GM23338 (cell line): ENCODE measurements at regions not wholly inside any gene's neighbourhood (a gene's known extent, or its start where the extent isn't known, plus 50 kb on each side); places are given as distances from the start of the nearest gene placed in this dataset.

Source experiments
- ATAC-seq: fragments of 200-7000 bp; cut with Tn5 transposase; 3 replicates; pipeline ENCODE4 v1.9.1; 2020
- DNase-seq: peaks from one replicate; pipeline ENCODE4 v3.0.0-alpha.2; 2015; ENCODE audit warnings: low spot score
- H2AFZ ChIP-seq: fragments of 200-600 bp; sonication (generic); 2 replicates; pipeline ENCODE4 v1.8.0; 2016; ENCODE audit warnings: antibody characterized with exemption, mild to moderate bottlenecking, moderate library complexity
- H3F3A ChIP-seq: fragments of 200-600 bp; sonication (generic); replicated peaks from 2 replicates; pipeline ENCODE4 v1.8.0; 2017; ENCODE audit warnings: antibody characterized with exemption, mixed run types, low read depth
- H3K27ac ChIP-seq: fragments of 200-600 bp; sonication (generic); 2 replicates; pipeline ENCODE4 v1.6.1; 2016; ENCODE audit warnings: low read depth
- H3K27me3 ChIP-seq: fragments of 200-600 bp; sonication (generic); 2 replicates; pipeline ENCODE4 v1.8.0; 2016; ENCODE audit warnings: mild to moderate bottlenecking, mixed run types, moderate library complexity; ENCODE audit not compliant: insufficient read depth
- H3K36me3 ChIP-seq: fragments of 200-600 bp; sonication (generic); 2 replicates; pipeline ENCODE4 v1.8.0; 2016; ENCODE audit warnings: mild to moderate bottlenecking; ENCODE audit not compliant: insufficient read depth
- H3K4me1 ChIP-seq: fragments of 200-600 bp; sonication (generic); 2 replicates; pipeline ENCODE4 v1.8.0; 2016; ENCODE audit warnings: mild to moderate bottlenecking, moderate library complexity; ENCODE audit not compliant: insufficient read depth
- H3K4me2 ChIP-seq: fragments of 200-600 bp; sonication (generic); 2 replicates; pipeline ENCODE4 v1.7.1; 2017; ENCODE audit warnings: mixed run types
- H3K4me3 ChIP-seq: fragments of 200-600 bp; sonication (generic); 2 replicates; pipeline ENCODE4 v1.6.1; 2016; ENCODE audit warnings: mixed run types
- H3K79me2 ChIP-seq: fragments of 200-600 bp; sonication (generic); replicated peaks from 2 replicates; pipeline ENCODE4 v1.8.0; 2017; ENCODE audit warnings: mild to moderate bottlenecking; ENCODE audit not compliant: insufficient read depth
- H3K9me2 ChIP-seq: fragments of 200-600 bp; sonication (generic); 2 replicates; pipeline ENCODE4 v1.8.0; 2017; ENCODE audit not compliant: insufficient read depth
- H4K20me1 ChIP-seq: fragments of 200-600 bp; sonication (generic); replicated peaks from 2 replicates; pipeline ENCODE4 v1.8.0; 2017; ENCODE audit warnings: mild to moderate bottlenecking; ENCODE audit not compliant: insufficient read depth
- H3K27ac Mint-ChIP-seq: 2 replicates; pipeline ENCODE4 v1.8.0; 2020; ENCODE audit warnings: inconsistent platforms, mild to moderate bottlenecking, moderate library complexity, mixed read lengths
- H3K27me3 Mint-ChIP-seq: 3 replicates; pipeline ENCODE4 v1.8.0; 2022; ENCODE audit warnings: low read depth, mild to moderate bottlenecking, moderate library complexity, mixed read lengths, inconsistent platforms; ENCODE audit not compliant: insufficient read depth, poor library complexity
- H3K36me3 Mint-ChIP-seq: 3 replicates; pipeline ENCODE4 v1.8.0; 2021; ENCODE audit warnings: low read depth, mild to moderate bottlenecking, inconsistent platforms, moderate library complexity, mixed read lengths
- H3K4me1 Mint-ChIP-seq: 3 replicates; pipeline ENCODE4 v1.8.0; 2020; ENCODE audit warnings: mild to moderate bottlenecking, inconsistent platforms, mixed read lengths
- H3K4me3 Mint-ChIP-seq: 3 replicates; pipeline ENCODE4 v1.8.0; 2021; ENCODE audit warnings: moderate library complexity, mild to moderate bottlenecking, inconsistent platforms, mixed read lengths
- H3K9me3 Mint-ChIP-seq: 3 replicates; pipeline ENCODE4 v1.8.0; 2020; ENCODE audit warnings: moderate library complexity, mild to moderate bottlenecking, inconsistent platforms, mixed read lengths
- CREB1 ChIP-seq: fragments of 250-450 bp; sonication (Bioruptor Pico); IDR thresholded peaks from 2 replicates; pipeline ENCODE4 v1.5.0; 2020; ENCODE audit warnings: low read depth, mild to moderate bottlenecking, moderate library complexity
- CTCF ChIP-seq, 2 experiments: fragments of 200-600 bp in 1 of 2; sonication (generic) in 1 of 2; conservative IDR thresholded peaks; 2 replicates each; pipeline versions ENCODE4 v1.5.1 to v1.6.1; 2016 to 2017; ENCODE audit warnings: antibody characterized with exemption in 2 of 2, low read depth in 2 of 2, mild to moderate bottlenecking in 2 of 2, moderate library complexity in 1 of 2
- EZH2 ChIP-seq: fragments of 200-600 bp; sonication (generic); IDR thresholded peaks from one replicate; pipeline ENCODE4 v1.8.0; 2017; ENCODE audit warnings: antibody characterized with exemption, mild to moderate bottlenecking, low read depth; ENCODE audit not compliant: unreplicated experiment
- EZH2phosphoT487 ChIP-seq: fragments of 200-600 bp; sonication (generic); IDR thresholded peaks from one replicate; pipeline ENCODE4 v1.8.1; 2018; ENCODE audit warnings: antibody characterized with exemption; ENCODE audit not compliant: unreplicated experiment
- JUNB ChIP-seq: IDR thresholded peaks from one replicate; pipeline ENCODE4 v1.6.1; 2016; ENCODE audit warnings: antibody characterized with exemption; ENCODE audit not compliant: unreplicated experiment
- NANOG ChIP-seq: IDR thresholded peaks from 2 replicates; pipeline ENCODE4 v1.6.1; 2016; ENCODE audit warnings: antibody characterized with exemption, borderline replicate concordance
- POLR2AphosphoS5 ChIP-seq: IDR thresholded peaks from 2 replicates; pipeline ENCODE4 v1.6.1; 2016; ENCODE audit warnings: antibody characterized with exemption, low read depth
- REST ChIP-seq: IDR thresholded peaks from one replicate; pipeline ENCODE4 v1.6.1; 2018; ENCODE audit warnings: antibody characterized with exemption; ENCODE audit not compliant: unreplicated experiment
- STAT1 ChIP-seq: IDR thresholded peaks from one replicate; pipeline ENCODE4 v1.6.1; 2016; ENCODE audit warnings: antibody characterized with exemption; ENCODE audit not compliant: unreplicated experiment
- ZNF114 ChIP-seq: fragments of 250-450 bp; sonication (Bioruptor Pico); IDR thresholded peaks from 2 replicates; pipeline ENCODE4 v1.5.0; 2020; ENCODE audit warnings: mild to moderate bottlenecking, moderate library complexity
- ZNF331 ChIP-seq: fragments of 250-450 bp; sonication (Bioruptor Pico); IDR thresholded peaks from 2 replicates; pipeline ENCODE4 v1.5.0; 2020; ENCODE audit warnings: low read depth, mild to moderate bottlenecking, moderate library complexity
- TF ChIP-seq, protein P1 (sequence below): IDR thresholded peaks from 2 replicates; pipeline ENCODE4 v1.6.1; 2016; ENCODE audit warnings: antibody characterized with exemption
- TF ChIP-seq, protein P2 (sequence below): fragments of 250-450 bp; sonication (Bioruptor Pico); IDR thresholded peaks from 2 replicates; pipeline ENCODE4 v1.5.0; 2020; ENCODE audit warnings: mild to moderate bottlenecking, moderate library complexity

- Histone ChIP-seq H3K4me3 (no peak overlapping the region), H3K4me2 (no peak overlapping the region), H3K79me2 (no peaks in the 10 kb centered on the region), H4K20me1 (no peaks in the 10 kb centered on the region), H2AFZ (0 out of 2 replicates have a peak overlapping the region, but pooled peaks have one; percentile 7), H3K36me3 (no peaks in the 10 kb centered on the region), H3K9me2 (peaks cover 6% of the 10 kb centered on the region; the same call in 1 of the 2 replicates), H3F3A (no peaks in the 10 kb centered on the region), H3K27ac (no peak overlapping the region), H3K4me1 (no peaks in the 10 kb centered on the region), H3K27me3 (no peaks in the 10 kb centered on the region)
- Mint-ChIP-seq H3K4me3 (no peak overlapping the region), H3K36me3 (no peaks in the 10 kb centered on the region), H3K27ac (no peak overlapping the region), H3K4me1 (peaks cover 5% of the 10 kb centered on the region; the same call in 2 of the 3 replicates), H3K9me3 (no peaks in the 10 kb centered on the region), H3K27me3 (no peaks in the 10 kb centered on the region)
- ATAC-seq (no peak), DNase-seq (no peak)
- TF ChIP-seq REST = no peak
- TF ChIP-seq EZH2phosphoT487 = no peak
- no peak for TF ChIP-seq ZNF114
- no peak for TF ChIP-seq CREB1 (CRISPR knock-in tag)
- TF ChIP-seq, protein P1, sequence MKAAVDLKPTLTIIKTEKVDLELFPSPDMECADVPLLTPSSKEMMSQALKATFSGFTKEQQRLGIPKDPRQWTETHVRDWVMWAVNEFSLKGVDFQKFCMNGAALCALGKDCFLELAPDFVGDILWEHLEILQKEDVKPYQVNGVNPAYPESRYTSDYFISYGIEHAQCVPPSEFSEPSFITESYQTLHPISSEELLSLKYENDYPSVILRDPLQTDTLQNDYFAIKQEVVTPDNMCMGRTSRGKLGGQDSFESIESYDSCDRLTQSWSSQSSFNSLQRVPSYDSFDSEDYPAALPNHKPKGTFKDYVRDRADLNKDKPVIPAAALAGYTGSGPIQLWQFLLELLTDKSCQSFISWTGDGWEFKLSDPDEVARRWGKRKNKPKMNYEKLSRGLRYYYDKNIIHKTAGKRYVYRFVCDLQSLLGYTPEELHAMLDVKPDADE = no peak
- TF ChIP-seq CTCF (conservative IDR thresholded peaks at IDR 0.05; ENCODE audit: low read depth in 2 of 2) = no peak
- no peak for TF ChIP-seq ZNF331 (CRISPR knock-in tag)
- no peak for TF ChIP-seq STAT1
- TF ChIP-seq EZH2 = no peak
- no peak for TF ChIP-seq JUNB
- TF ChIP-seq POLR2AphosphoS5 = no peak
- no peak for TF ChIP-seq NANOG
- TF ChIP-seq, protein P2, sequence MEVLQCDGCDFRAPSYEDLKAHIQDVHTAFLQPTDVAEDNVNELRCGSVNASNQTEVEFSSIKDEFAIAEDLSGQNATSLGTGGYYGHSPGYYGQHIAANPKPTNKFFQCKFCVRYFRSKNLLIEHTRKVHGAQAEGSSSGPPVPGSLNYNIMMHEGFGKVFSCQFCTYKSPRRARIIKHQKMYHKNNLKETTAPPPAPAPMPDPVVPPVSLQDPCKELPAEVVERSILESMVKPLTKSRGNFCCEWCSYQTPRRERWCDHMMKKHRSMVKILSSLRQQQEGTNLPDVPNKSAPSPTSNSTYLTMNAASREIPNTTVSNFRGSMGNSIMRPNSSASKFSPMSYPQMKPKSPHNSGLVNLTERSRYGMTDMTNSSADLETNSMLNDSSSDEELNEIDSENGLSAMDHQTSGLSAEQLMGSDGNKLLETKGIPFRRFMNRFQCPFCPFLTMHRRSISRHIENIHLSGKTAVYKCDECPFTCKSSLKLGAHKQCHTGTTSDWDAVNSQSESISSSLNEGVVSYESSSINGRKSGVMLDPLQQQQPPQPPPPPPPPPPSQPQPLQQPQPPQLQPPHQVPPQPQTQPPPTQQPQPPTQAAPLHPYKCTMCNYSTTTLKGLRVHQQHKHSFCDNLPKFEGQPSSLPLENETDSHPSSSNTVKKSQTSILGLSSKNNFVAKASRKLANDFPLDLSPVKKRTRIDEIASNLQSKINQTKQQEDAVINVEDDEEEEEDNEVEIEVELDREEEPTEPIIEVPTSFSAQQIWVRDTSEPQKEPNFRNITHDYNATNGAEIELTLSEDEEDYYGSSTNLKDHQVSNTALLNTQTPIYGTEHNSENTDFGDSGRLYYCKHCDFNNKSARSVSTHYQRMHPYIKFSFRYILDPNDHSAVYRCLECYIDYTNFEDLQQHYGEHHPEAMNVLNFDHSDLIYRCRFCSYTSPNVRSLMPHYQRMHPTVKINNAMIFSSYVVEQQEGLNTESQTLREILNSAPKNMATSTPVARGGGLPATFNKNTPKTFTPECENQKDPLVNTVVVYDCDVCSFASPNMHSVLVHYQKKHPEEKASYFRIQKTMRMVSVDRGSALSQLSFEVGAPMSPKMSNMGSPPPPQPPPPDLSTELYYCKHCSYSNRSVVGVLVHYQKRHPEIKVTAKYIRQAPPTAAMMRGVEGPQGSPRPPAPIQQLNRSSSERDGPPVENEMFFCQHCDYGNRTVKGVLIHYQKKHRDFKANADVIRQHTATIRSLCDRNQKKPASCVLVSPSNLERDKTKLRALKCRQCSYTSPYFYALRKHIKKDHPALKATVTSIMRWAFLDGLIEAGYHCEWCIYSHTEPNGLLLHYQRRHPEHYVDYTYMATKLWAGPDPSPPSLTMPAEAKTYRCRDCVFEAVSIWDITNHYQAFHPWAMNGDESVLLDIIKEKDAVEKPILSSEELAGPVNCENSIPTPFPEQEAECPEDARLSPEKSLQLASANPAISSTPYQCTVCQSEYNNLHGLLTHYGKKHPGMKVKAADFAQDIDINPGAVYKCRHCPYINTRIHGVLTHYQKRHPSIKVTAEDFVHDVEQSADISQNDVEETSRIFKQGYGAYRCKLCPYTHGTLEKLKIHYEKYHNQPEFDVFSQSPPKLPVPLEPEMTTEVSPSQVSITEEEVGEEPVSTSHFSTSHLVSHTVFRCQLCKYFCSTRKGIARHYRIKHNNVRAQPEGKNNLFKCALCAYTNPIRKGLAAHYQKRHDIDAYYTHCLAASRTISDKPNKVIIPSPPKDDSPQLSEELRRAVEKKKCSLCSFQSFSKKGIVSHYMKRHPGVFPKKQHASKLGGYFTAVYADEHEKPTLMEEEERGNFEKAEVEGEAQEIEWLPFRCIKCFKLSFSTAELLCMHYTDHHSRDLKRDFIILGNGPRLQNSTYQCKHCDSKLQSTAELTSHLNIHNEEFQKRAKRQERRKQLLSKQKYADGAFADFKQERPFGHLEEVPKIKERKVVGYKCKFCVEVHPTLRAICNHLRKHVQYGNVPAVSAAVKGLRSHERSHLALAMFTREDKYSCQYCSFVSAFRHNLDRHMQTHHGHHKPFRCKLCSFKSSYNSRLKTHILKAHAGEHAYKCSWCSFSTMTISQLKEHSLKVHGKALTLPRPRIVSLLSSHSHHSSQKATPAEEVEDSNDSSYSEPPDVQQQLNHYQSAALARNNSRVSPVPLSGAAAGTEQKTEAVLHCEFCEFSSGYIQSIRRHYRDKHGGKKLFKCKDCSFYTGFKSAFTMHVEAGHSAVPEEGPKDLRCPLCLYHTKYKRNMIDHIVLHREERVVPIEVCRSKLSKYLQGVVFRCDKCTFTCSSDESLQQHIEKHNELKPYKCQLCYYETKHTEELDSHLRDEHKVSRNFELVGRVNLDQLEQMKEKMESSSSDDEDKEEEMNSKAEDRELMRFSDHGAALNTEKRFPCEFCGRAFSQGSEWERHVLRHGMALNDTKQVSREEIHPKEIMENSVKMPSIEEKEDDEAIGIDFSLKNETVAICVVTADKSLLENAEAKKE (CRISPR knock-in tag) = no peak
Measured at GRCh38 chr1:59198564-59198963, 98.3 kb upstream of the FGGY start.
